ENCODE measurements at regions not wholly inside any gene's neighbourhood (a gene's known extent, or its start where the extent isn't known, plus 50 kb on each side); places are given as distances from the start of the nearest gene placed in this dataset.

DNA sequence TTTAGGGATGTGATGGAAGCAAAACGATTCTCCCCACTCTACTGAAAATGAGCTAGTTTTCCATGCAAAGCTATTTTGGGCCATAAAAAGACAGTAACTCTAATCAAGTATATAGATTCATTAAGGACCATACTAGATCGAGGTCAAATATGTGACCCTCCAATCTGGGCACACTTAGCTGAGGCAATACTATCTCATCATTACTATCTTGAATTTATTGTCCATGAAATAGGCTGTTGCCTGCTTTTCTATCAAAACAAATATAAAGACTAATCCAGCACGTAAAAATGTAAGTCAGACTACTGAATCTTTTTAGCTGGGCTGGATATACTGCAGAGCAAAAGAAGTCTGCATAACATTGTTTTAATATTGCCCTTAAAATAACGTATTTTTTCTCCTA is 943.1 kb downstream of the NR2F1-AS1 start (continued):
- TF ChIP-seq, protein P1, sequence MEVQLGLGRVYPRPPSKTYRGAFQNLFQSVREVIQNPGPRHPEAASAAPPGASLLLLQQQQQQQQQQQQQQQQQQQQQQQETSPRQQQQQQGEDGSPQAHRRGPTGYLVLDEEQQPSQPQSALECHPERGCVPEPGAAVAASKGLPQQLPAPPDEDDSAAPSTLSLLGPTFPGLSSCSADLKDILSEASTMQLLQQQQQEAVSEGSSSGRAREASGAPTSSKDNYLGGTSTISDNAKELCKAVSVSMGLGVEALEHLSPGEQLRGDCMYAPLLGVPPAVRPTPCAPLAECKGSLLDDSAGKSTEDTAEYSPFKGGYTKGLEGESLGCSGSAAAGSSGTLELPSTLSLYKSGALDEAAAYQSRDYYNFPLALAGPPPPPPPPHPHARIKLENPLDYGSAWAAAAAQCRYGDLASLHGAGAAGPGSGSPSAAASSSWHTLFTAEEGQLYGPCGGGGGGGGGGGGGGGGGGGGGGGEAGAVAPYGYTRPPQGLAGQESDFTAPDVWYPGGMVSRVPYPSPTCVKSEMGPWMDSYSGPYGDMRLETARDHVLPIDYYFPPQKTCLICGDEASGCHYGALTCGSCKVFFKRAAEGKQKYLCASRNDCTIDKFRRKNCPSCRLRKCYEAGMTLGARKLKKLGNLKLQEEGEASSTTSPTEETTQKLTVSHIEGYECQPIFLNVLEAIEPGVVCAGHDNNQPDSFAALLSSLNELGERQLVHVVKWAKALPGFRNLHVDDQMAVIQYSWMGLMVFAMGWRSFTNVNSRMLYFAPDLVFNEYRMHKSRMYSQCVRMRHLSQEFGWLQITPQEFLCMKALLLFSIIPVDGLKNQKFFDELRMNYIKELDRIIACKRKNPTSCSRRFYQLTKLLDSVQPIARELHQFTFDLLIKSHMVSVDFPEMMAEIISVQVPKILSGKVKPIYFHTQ (CRISPR knock-in tag; IDR thresholded peaks at IDR 0.05), result no peak
- TF ChIP-seq, protein P2, sequence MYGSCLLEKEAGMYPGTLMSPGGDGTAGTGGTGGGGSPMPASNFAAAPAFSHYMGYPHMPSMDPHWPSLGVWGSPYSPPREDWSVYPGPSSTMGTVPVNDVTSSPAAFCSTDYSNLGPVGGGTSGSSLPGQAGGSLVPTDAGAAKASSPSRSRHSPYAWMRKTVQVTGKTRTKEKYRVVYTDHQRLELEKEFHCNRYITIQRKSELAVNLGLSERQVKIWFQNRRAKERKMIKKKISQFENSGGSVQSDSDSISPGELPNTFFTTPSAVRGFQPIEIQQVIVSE (CRISPR knock-in tag; IDR thresholded peaks at IDR 0.05; ENCODE audit: borderline replicate concordance), result no peak
- no peak for TF ChIP-seq ETV6 (CRISPR knock-in tag; IDR thresholded peaks at IDR 0.05)

DNA sequence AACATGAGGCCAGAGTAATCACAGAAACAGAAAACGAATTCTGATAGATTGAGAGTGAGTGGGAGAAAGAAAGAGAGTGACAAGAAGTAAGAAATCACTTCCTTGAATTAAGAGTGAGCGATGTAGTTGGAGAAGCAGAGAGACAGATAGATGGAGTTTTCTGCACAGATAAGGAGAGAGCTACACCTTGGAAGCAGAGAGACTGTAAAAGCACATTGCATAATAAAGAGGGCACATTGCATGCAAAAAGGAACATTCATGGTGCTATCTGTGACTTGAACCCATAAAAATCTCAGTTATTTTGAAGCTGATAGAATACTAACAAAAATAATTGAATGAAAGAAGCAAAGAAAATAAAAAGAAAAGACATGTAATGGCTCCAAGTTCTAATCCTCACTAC is 943.8 kb downstream of the NR2F1-AS1 start:
- H3K27me3 Mint-ChIP-seq (ENCODE audit: low read depth), result no peaks in the 10 kb centered on the region
- H3K4me1 Mint-ChIP-seq, result peaks cover 37% of the 10 kb centered on the region
- TF ChIP-seq TEAD1 (CRISPR knock-in tag; IDR thresholded peaks at IDR 0.05), result no peak
- TF ChIP-seq TEAD4 (CRISPR knock-in tag; IDR thresholded peaks at IDR 0.05), result no peak
- no peak for TF ChIP-seq NFYB (CRISPR knock-in tag; conservative IDR thresholded peaks at IDR 0.05; ENCODE audit: low read depth)
- TF ChIP-seq, protein P3, sequence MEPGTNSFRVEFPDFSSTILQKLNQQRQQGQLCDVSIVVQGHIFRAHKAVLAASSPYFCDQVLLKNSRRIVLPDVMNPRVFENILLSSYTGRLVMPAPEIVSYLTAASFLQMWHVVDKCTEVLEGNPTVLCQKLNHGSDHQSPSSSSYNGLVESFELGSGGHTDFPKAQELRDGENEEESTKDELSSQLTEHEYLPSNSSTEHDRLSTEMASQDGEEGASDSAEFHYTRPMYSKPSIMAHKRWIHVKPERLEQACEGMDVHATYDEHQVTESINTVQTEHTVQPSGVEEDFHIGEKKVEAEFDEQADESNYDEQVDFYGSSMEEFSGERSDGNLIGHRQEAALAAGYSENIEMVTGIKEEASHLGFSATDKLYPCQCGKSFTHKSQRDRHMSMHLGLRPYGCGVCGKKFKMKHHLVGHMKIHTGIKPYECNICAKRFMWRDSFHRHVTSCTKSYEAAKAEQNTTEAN (CRISPR knock-in tag; IDR thresholded peaks at IDR 0.05), result no peak
- TF ChIP-seq, protein P4, sequence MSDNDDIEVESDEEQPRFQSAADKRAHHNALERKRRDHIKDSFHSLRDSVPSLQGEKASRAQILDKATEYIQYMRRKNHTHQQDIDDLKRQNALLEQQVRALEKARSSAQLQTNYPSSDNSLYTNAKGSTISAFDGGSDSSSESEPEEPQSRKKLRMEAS (CRISPR knock-in tag; IDR thresholded peaks at IDR 0.05), result no peak
- no peak for TF ChIP-seq ZBTB21 (CRISPR knock-in tag; IDR thresholded peaks at IDR 0.05; ENCODE audit: borderline replicate concordance)
- no peak for TF ChIP-seq SMAD3 (CRISPR knock-in tag; IDR thresholded peaks at IDR 0.05; ENCODE audit: borderline replicate concordance)
- TF ChIP-seq TP53 (CRISPR knock-in tag; IDR thresholded peaks at IDR 0.05), result no peak
- TF ChIP-seq NR2C2 (CRISPR knock-in tag; IDR thresholded peaks at IDR 0.05), result no peak
- no peak for TF ChIP-seq SOX15 (CRISPR knock-in tag; IDR thresholded peaks at IDR 0.05)
- TF ChIP-seq, protein P5, sequence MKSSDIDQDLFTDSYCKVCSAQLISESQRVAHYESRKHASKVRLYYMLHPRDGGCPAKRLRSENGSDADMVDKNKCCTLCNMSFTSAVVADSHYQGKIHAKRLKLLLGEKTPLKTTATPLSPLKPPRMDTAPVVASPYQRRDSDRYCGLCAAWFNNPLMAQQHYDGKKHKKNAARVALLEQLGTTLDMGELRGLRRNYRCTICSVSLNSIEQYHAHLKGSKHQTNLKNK (CRISPR knock-in tag; IDR thresholded peaks at IDR 0.05), result no peak
- no peak for TF ChIP-seq SMAD4 (CRISPR knock-in tag; IDR thresholded peaks at IDR 0.05)
- TF ChIP-seq NR3C1 (CRISPR knock-in tag; conservative IDR thresholded peaks at IDR 0.05; ENCODE audit: low read depth), result no peak
- TF ChIP-seq RORB (CRISPR knock-in tag; IDR thresholded peaks at IDR 0.05), result no peak
- no peak for TF ChIP-seq EMX1 (CRISPR knock-in tag; IDR thresholded peaks at IDR 0.05)
- peaks cover 5% of the 10 kb centered on the region for H3K9me3 Mint-ChIP-seq
- ATAC-seq, result peak; percentile 63
- no peak for DNase-seq (ENCODE audit: low spot score)
- H3K4me3 Mint-ChIP-seq, result no peak overlapping the region
- CTCF ChIA-PET, result interaction anchor here (1.0 to 1.9 kb wide), 2 partner anchors 51 to 119 kb away, joined by 5 read pairs; no protein-coding TSS in a partner anchor
- POLR2A ChIA-PET, result no interaction called here
- H3K27ac Mint-ChIP-seq, result peak overlapping the region; percentile 79
- no peaks in the 10 kb centered on the region; the same call in 1 of the 2 replicates for H3K36me3 Mint-ChIP-seq

DNA sequence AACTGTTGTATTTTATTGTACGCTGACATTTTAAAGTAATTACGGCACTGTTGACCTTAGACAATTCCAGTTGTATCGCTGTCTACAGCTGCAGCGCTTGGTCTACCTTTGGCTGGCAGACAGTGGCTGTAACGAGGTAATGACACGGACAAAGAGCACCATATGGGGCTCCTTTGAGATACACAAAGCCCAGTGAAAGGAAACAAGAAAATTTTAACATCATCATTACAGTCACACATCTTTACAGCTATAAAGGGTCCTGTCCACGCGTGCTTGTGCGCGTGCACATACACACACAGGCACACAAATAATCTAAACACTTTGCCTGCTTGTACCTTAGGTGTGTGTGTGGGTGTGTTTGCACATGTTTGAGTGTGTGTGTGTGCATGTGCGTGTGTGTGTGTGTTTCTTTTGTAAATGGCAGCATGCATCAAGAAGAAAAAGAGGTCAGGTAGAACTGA is 946.0 kb downstream of the NR2F1-AS1 start:
- DNase-seq (ENCODE audit: low spot score), result no peak
- no peaks in the 10 kb centered on the region for H3K27me3 Mint-ChIP-seq (ENCODE audit: low read depth)
- no peaks in the 10 kb centered on the region; the same call in 1 of the 2 replicates for H3K36me3 Mint-ChIP-seq
- H3K4me1 Mint-ChIP-seq, result peaks cover 19% of the 10 kb centered on the region
- no peak overlapping the region for H3K4me3 Mint-ChIP-seq
- H3K9me3 Mint-ChIP-seq, result peaks cover 7% of the 10 kb centered on the region
- peak; percentile 32 for ATAC-seq
- ChIA-PET POLR2A (no interaction called here), CTCF (no interaction called here)
- H3K27ac Mint-ChIP-seq, result no peak overlapping the region
- TF ChIP-seq, protein P6, sequence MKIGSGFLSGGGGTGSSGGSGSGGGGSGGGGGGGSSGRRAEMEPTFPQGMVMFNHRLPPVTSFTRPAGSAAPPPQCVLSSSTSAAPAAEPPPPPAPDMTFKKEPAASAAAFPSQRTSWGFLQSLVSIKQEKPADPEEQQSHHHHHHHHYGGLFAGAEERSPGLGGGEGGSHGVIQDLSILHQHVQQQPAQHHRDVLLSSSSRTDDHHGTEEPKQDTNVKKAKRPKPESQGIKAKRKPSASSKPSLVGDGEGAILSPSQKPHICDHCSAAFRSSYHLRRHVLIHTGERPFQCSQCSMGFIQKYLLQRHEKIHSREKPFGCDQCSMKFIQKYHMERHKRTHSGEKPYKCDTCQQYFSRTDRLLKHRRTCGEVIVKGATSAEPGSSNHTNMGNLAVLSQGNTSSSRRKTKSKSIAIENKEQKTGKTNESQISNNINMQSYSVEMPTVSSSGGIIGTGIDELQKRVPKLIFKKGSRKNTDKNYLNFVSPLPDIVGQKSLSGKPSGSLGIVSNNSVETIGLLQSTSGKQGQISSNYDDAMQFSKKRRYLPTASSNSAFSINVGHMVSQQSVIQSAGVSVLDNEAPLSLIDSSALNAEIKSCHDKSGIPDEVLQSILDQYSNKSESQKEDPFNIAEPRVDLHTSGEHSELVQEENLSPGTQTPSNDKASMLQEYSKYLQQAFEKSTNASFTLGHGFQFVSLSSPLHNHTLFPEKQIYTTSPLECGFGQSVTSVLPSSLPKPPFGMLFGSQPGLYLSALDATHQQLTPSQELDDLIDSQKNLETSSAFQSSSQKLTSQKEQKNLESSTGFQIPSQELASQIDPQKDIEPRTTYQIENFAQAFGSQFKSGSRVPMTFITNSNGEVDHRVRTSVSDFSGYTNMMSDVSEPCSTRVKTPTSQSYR (CRISPR knock-in tag; IDR thresholded peaks at IDR 0.05), result no peak
- no peak for TF ChIP-seq ESRRA (CRISPR knock-in tag; IDR thresholded peaks at IDR 0.05; ENCODE audit: borderline replicate concordance)
- TF ChIP-seq, protein P7, sequence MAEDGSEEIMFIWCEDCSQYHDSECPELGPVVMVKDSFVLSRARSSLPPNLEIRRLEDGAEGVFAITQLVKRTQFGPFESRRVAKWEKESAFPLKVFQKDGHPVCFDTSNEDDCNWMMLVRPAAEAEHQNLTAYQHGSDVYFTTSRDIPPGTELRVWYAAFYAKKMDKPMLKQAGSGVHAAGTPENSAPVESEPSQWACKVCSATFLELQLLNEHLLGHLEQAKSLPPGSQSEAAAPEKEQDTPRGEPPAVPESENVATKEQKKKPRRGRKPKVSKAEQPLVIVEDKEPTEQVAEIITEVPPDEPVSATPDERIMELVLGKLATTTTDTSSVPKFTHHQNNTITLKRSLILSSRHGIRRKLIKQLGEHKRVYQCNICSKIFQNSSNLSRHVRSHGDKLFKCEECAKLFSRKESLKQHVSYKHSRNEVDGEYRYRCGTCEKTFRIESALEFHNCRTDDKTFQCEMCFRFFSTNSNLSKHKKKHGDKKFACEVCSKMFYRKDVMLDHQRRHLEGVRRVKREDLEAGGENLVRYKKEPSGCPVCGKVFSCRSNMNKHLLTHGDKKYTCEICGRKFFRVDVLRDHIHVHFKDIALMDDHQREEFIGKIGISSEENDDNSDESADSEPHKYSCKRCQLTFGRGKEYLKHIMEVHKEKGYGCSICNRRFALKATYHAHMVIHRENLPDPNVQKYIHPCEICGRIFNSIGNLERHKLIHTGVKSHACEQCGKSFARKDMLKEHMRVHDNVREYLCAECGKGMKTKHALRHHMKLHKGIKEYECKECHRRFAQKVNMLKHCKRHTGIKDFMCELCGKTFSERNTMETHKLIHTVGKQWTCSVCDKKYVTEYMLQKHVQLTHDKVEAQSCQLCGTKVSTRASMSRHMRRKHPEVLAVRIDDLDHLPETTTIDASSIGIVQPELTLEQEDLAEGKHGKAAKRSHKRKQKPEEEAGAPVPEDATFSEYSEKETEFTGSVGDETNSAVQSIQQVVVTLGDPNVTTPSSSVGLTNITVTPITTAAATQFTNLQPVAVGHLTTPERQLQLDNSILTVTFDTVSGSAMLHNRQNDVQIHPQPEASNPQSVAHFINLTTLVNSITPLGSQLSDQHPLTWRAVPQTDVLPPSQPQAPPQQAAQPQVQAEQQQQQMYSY (CRISPR knock-in tag; IDR thresholded peaks at IDR 0.05), result no peak
